ENCODE measurements at regions not wholly inside any gene's neighbourhood (a gene's known extent, or its start where the extent isn't known, plus 50 kb on each side); places are given as distances from the start of the nearest gene placed in this dataset.

- TF ChIP-seq, protein P1, sequence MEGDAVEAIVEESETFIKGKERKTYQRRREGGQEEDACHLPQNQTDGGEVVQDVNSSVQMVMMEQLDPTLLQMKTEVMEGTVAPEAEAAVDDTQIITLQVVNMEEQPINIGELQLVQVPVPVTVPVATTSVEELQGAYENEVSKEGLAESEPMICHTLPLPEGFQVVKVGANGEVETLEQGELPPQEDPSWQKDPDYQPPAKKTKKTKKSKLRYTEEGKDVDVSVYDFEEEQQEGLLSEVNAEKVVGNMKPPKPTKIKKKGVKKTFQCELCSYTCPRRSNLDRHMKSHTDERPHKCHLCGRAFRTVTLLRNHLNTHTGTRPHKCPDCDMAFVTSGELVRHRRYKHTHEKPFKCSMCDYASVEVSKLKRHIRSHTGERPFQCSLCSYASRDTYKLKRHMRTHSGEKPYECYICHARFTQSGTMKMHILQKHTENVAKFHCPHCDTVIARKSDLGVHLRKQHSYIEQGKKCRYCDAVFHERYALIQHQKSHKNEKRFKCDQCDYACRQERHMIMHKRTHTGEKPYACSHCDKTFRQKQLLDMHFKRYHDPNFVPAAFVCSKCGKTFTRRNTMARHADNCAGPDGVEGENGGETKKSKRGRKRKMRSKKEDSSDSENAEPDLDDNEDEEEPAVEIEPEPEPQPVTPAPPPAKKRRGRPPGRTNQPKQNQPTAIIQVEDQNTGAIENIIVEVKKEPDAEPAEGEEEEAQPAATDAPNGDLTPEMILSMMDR (conservative IDR thresholded peaks at IDR 0.05), result no peak
- Mint-ChIP-seq H3K36me3 (ENCODE audit: low read depth) (no peaks in the 10 kb centered on the region), H3K4me3 (peak overlapping the region; percentile 8), H3K27me3 (ENCODE audit: low read depth) (no peaks in the 10 kb centered on the region), H3K27ac (ENCODE audit: unreplicated experiment) (peak overlapping the region; percentile 17), H3K9me3 (no peaks in the 10 kb centered on the region), H3K4me1 (peaks cover 24% of the 10 kb centered on the region)
- no peak for DNase-seq (ENCODE audit: low read depth, low spot score)
These were observed 480.8 kb downstream of the RERGL start for GRCh38 chr12:17609153-17609552.

DNA sequence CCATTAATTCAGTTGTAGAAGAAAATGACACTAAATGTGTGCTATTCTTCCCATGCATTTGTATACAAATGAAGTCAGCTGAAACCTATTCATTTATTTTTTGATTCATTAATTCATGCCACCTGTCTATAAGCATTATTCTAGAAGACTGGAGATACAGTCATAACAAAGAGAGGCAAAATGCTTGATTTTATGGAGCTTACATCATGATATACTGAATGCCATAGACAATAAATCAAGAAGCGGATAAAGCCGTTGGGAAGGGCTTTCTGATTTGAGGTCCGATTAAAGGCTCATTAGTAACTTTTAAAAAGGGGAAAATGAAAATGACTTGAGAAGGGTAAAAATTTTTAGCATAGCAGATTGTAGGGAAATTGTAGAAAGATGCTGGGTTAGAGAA, 494.9 kb downstream of the RERGL start:
- Mint-ChIP-seq H3K4me3 (no peak overlapping the region), H3K27me3 (ENCODE audit: low read depth) (no peaks in the 10 kb centered on the region), H3K9me3 (peaks cover 3% of the 10 kb centered on the region), H3K36me3 (ENCODE audit: low read depth) (no peaks in the 10 kb centered on the region), H3K27ac (ENCODE audit: unreplicated experiment) (no peak overlapping the region), H3K4me1 (peaks cover 9% of the 10 kb centered on the region)
- DNase-seq (ENCODE audit: low read depth, low spot score), result no peak
- TF ChIP-seq, protein P1 (conservative IDR thresholded peaks at IDR 0.05), result no peak

GRCh38 chr12:17593715-17594406, 496.1 kb downstream of the RERGL start:
- Mint-ChIP-seq H3K27me3 (ENCODE audit: low read depth) (no peaks in the 10 kb centered on the region), H3K36me3 (ENCODE audit: low read depth) (no peaks in the 10 kb centered on the region), H3K9me3 (peaks cover 6% of the 10 kb centered on the region), H3K4me3 (no peak overlapping the region), H3K27ac (ENCODE audit: unreplicated experiment) (no peak overlapping the region), H3K4me1 (peaks cover 13% of the 10 kb centered on the region)
- DNase-seq (ENCODE audit: low read depth, low spot score), result no peak
- TF ChIP-seq, protein P1 (conservative IDR thresholded peaks at IDR 0.05), result no peak

DNA sequence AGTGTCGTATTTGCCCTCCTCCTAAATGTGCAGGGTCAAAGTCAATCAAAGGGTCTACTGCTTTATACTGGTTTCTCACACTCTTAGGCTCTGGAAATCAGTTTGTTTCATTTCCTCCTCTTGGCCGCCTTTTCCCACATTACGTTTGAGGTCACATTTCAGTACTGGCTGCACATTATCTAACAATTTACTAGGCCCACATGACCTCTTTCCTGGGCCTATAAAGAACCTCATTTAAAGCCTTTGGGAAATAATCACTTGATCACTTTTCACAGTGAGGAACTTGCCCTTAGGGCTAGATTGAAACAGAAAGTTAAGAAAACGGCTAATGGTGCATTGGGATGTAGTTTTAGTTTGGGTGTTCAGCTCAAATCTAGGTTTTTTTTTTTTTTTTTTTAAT, 497.5 kb downstream of the RERGL start:
- Mint-ChIP-seq H3K9me3 (peaks cover 6% of the 10 kb centered on the region), H3K36me3 (ENCODE audit: low read depth) (no peaks in the 10 kb centered on the region), H3K4me3 (no peak overlapping the region), H3K27me3 (ENCODE audit: low read depth) (no peaks in the 10 kb centered on the region), H3K4me1 (peaks cover 22% of the 10 kb centered on the region), H3K27ac (ENCODE audit: unreplicated experiment) (no peak overlapping the region)
- no peak for DNase-seq (ENCODE audit: low read depth, low spot score)
- TF ChIP-seq, protein P1 (conservative IDR thresholded peaks at IDR 0.05), result no peak

DNA sequence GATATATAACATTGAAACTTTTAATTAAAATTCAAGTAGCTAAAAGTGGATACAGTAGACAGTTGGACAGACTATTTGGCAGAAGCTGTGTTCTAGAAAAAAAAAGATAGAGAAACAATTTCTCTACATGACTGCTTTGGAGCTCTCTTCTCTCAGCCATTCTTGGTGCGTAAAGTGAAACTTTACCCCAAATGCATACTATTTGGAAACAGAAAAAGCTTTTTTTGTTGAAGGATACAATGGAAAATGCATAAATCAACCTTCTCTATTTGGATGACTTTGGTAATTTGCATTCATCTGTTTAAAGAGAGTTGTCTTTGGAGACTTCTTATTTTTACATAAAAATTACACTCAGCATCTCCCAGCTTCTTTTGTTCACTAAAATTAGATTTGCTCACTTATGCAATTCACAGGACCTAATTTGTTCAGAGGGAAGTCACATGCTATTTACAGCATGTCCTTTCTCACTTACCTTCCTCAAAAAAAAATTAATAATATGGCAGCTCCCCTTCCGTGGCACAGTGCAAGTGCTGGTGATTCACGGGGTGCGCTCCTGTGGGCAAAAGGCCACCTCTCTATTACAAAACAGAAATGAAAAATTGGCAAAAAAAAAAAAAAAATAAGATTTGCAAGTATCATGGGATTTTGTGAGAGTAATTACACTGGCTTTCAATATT, 498.9 kb downstream of the RERGL start:
- TF ChIP-seq, protein P1 (conservative IDR thresholded peaks at IDR 0.05), result no peak
- Mint-ChIP-seq H3K27me3 (ENCODE audit: low read depth) (no peaks in the 10 kb centered on the region), H3K4me1 (peaks cover 23% of the 10 kb centered on the region), H3K27ac (ENCODE audit: unreplicated experiment) (no peak overlapping the region), H3K4me3 (no peak overlapping the region), H3K36me3 (ENCODE audit: low read depth) (no peaks in the 10 kb centered on the region), H3K9me3 (peaks cover 6% of the 10 kb centered on the region)
- no peak for DNase-seq (ENCODE audit: low read depth, low spot score)
